HuH-7.5 (cell line): ENCODE measurements at regions not wholly inside any gene's neighbourhood (a gene's known extent, or its start where the extent isn't known, plus 50 kb on each side); places are given as distances from the start of the nearest gene placed in this dataset.
"Not testable (repeated sequence)": the region's sequence is repeated elsewhere in the genome, so short reads cannot be mapped to it uniquely, and the experiment has no call there.

Experiments
- DNase-seq: peaks from one replicate; pipeline ENCODE4 v3.0.0; 2011; ENCODE audit warnings: low spot score

GRCh38 chr12:115811045-115811444, 466.4 kb downstream of the MED13L start:
- DNase-seq, result no peak

DNA sequence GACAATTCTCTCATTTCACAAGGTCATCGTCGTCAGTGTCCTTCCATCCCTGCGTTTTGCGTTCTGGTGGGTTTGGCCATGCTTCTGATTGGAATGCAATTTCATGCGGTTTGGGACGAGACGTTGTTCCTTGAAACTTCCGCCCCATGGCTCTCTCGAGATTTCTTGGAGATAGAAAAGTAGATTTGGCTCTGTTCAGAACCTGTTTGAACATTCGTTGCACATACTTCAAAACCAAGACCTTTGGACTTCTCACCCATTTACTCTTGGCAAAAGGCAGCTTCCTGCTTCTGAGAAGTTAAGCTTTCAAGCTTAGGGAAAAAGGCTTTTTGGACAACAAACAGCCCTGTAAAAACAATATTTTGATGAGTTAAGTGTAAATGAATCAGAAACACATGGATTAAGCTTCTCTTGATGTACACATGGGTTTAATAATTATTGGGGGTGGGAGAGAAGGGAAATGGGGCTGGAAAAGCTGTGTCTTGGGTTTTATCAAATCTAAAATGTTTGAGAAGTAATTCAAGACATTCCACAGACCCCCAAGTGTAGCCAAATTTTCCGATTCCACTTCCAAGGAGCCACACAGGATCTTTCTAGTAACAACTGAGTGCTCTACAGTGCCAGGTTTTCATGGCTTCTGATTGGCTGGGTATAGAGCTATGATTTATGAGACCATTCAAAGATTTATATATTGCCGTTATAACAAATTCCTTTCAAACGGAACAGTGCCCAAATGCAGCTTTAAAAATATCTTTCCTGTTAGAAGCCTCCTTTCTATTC, 467.2 kb downstream of the MED13L start:
- no peak for DNase-seq

DNA sequence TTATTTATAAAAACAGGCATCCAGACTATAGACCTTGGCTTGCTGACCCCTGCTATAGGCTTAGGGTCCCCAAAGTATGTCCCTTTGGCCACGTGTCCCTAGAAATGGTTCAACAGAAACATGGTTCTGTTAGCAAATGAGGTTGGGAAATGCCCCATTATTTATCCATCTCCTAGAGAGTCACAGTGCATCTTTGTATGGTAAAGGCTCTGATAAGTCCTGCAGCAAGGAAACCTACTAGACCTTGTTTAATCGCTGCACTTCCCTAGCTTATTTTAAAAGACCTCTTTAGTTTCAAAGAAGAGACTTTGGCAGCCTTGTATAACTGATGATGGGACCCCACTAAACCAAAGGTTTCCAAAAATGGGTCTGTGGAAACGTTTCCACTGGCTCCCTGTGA, 471.5 kb downstream of the MED13L start:
- DNase-seq, result no peak

- DNase-seq, result no peak
These were observed 474.7 kb downstream of the MED13L start for GRCh38 chr12:115802767-115803166.

GRCh38 chr12:115801871-115802270, 475.6 kb downstream of the MED13L start:
- DNase-seq, result no peak

GRCh38 chr12:115799610-115800009, 477.9 kb downstream of the MED13L start:
- no peak for DNase-seq

DNA sequence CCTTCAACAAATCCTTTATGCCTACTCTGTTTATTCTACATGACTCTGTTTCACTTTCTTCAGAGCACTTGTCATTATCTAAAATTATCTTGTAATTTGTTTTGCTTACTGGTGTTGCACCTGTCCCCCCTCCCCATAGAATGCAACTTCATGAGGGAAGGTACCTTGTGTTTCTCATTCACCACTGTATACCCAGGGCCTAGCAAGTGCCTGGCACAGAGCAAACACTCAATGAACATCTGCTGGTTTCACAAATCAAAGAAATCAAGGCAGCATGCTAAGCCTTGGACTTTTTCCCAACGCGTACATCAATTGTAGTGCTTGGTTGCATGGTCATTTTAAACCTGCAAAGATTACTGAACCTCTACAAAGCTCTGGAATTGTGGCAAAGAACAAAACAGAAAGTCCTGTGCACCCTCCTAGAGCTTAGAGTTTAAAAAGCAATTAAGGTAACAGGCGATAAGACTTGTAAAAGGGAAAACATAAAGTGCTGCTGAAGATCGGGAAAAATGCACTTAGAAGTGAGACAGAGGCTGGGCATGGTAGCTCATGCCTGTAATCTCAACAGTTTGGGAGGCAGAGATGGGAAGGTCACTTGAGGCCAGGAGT, 479.1 kb downstream of the MED13L start:
- no peak for DNase-seq

DNA sequence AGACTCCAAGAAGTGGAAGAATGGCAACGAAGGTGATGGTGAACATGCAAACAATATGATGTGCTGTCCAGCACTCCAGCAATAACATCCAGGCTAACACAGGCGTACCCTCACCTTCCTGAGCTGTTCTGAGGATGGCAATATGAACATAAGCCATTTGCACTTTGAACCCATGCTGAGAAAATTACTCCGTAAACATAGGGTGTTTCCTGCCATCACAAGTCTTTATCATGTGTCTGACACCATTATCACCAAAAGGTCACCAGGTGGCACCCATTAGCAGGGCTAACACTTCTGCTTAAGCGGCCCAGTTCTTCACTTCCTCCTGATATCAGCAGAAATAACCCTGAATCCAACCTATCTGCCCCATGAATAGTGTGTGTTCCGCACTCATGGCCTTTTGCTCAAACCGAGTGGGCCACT, 482.8 kb downstream of the MED13L start:
- peak; percentile 20 for DNase-seq

DNA sequence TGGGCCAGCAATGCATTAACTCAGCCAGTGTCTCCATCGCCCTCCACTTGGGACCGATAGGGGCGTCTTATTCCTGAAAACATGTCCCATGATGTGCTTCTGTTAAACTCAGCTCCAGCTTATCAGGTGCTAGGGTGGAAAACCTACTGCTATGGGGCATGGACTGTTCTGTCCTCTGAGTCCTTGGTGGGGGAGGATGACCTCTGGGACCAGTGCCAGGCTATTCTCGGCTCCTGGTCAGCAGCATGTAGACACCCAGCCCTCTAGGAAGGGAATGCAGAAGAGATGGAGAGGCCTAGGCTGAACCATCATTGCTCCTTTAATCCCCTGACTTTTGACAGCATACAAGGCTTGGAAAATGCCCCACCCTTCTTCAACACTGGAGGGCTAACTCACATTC, 486.2 kb downstream of the MED13L start:
- no peak for DNase-seq

GRCh38 chr12:115790526-115790925, 487.0 kb downstream of the MED13L start:
- no peak for DNase-seq

DNA sequence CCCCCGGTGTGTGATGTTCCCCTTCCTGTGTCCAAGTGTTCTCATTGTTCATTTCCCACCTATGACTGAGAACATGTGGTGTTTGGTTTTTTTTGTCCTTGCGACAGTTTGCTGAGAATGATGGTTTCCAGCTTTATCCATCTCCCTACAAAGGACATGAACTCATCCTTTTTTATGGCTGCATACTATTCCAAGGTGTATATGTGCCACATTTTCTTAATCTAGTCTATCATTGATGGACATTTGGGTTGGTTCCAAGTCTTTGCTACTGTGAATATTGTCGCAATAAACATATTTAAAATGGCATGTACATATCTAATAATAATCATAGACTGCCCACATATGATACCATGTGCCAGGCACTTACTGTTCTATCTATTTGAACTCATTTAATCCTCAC, 491.0 kb downstream of the MED13L start:
- DNase-seq, result not testable (repeated sequence)

- DNase-seq, result no peak
These were observed 491.9 kb downstream of the MED13L start for GRCh38 chr12:115785548-115785947.

- no peak for DNase-seq
These were observed 501.1 kb downstream of the MED13L start for GRCh38 chr12:115776399-115776798.

DNA sequence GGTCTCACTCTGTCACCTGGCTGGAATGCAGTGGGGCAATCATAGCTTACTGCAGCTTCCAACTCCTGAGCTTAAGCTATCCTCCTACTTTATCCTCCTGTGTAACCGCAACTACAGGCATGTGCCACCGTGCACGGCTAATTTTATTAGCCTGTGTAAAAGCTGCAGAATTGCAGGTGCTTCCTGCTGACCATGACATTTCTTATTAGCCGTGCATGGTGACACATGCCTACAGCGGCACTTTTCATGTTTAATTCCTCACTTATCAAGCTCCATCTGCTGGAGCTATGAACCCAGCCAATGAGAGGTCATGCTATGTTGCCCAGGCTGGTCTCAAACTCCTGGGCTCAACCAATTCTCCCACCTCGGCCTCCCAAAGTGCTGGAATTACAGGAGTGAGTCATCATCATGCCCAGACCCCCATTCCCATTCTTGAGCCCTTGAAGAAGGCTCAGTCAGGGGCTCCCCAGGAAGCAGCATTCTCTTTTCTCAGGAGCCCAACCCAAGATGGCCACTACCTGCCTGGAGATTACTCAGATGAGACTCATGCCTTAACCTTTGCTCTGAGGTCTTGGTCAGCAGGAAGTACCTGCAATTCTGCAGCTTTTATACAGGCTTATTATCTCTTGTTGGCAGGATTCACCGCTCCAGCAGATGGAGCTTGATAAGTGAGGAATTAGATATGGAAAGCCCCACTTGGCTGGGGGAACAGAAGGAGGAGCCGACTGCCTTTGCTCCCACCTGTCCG, 503.2 kb downstream of the MED13L start:
- DNase-seq, result no peak

GRCh38 chr12:115771601-115772000, 505.9 kb downstream of the MED13L start:
- DNase-seq, result no peak

DNA sequence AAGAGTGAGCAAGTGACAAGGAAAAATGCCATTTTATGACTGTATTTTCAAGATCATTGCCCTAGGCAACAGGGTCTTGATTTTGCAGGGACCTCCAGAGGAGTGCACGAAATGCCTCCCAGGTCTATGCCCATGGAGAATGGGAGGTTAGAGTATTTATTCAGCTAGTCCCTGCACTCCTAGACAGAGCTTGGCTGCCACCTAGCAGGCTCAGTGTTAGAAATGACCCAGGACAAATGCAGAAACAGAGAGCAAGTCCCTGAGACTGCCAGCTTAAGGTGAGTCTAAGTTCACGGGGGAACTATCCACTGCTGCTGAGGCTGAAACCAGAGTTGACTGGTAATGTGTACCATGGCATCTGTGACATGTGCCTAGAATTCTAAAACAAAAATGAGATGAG, 506.4 kb downstream of the MED13L start:
- peak; percentile 12 for DNase-seq

DNA sequence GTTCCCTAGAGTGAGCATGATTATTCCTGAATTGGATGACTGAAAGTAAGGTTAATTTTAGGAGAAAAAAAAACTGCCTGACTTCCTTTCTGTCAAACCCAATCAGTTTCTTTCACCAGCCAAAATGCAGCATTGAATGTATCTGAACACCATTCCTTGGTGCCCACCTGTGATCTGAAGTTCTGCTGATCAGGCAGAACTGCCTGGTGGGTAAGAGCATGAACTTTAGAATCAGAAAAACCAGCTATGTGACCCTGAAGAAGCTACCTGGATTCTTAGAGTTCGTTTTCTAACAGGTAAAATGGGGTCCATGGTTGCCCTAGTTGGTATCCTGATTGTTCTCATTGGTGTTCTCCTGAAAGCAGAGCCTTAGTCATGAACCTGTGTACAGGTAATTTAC, 506.9 kb downstream of the MED13L start:
- no peak for DNase-seq

DNA sequence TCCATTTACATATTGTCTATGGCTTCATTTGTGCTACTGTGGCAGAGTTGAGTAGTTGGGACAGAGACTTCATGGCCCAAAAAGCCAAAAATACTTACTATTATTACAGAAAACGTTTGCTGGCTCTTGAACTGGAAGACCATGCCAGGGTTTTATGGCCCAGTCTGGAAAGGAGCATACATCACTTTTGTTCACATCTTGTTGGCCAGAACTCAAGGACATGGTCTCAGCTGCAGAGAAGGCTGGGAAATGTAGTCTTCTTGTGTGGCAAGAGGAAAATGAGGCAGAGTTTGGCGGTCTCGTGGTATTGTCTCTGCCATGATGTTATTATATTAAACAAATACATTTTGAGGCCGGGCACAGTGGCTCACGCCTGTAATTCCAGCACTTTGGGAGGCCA, 509.6 kb downstream of the MED13L start:
- no peak for DNase-seq

GRCh38 chr12:115763982-115764621, 513.4 kb downstream of the MED13L start:
- no peak for DNase-seq

GRCh38 chr12:115763376-115763775, 514.1 kb downstream of the MED13L start:
- DNase-seq, result no peak

DNA sequence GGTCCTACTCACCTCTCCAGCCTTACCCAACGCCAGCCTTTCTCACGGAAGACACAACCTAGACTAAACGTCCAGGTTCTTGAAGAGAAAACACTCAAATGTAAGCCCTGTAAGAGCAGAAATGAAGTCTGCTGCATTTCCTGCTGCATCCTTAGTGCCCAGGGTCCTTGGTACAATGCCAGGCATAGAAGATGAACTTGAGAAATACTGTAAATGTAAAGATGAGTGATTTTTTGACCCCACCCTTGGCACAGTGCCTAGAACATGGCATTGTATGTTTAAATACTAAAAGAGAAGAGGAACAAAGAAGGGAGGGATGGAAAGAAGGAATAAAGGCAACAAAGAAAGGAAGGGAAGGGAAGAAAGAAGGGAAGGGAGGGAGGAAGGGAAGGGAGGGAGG, 514.6 kb downstream of the MED13L start:
- no peak for DNase-seq

- no peak for DNase-seq
These were observed 515.7 kb downstream of the MED13L start for GRCh38 chr12:115761784-115762183.

DNA sequence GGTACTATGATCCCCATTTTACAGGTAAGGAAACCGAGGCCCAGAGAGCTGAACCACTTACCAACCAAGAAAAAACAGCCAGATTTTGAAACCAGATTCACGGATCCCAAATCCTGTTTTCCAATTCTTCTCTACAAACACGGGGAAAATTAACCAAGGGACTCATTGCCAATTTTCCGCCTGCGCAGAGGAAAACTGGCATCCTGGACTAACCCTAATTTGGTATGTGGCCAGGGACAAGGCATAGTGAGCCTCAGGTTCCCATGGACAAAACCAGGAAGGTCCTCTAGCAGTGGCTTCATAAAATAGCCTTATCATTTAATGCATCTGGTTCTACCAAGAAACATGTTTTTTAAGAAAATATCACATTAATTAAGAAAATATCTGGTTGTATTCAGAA, 517.3 kb downstream of the MED13L start:
- DNase-seq, result no peak
